Upper lobe of right lung (tissue), 1 donor: ENCODE measurements at regions not wholly inside any gene's neighbourhood (a gene's known extent, or its start where the extent isn't known, plus 50 kb on each side); places are given as distances from the start of the nearest gene placed in this dataset.
A peak's percentile ranks its signal among the peaks of the same experiment; 100 is the strongest.
"Not testable (repeated sequence)": the region's sequence is repeated elsewhere in the genome, so short reads cannot be mapped to it uniquely, and the experiment has no call there.

Source experiments
- ATAC-seq: fragments of 200-7000 bp; cut with Tn5 transposase; one replicate; pipeline ENCODE4 v1.9.1; 2020; ENCODE audit warnings: mild to moderate bottlenecking, moderate library complexity
- DNase-seq: peaks from one replicate; pipeline ENCODE4 v3.0.0-alpha.2; 2020
- H3K27ac ChIP-seq: fragments of 200-600 bp; one replicate; pipeline ENCODE4 v1.8.0; 2022
- H3K27me3 ChIP-seq: fragments of 200-600 bp; one replicate; pipeline ENCODE4 v1.8.0; 2022; ENCODE audit warnings: mild to moderate bottlenecking
- H3K36me3 ChIP-seq: fragments of 200-600 bp; one replicate; pipeline ENCODE4 v1.8.0; 2022
- H3K4me1 ChIP-seq: fragments of 200-600 bp; one replicate; pipeline ENCODE4 v1.8.0; 2022
- H3K4me3 ChIP-seq: fragments of 200-600 bp; one replicate; pipeline ENCODE4 v1.8.0; 2022; ENCODE audit warnings: mild to moderate bottlenecking
- H3K9me3 ChIP-seq: fragments of 200-600 bp; one replicate; pipeline ENCODE4 v1.8.0; 2022
- CTCF ChIP-seq: fragments of 200-600 bp; IDR thresholded peaks from one replicate; pipeline ENCODE4 v1.8.0; 2022; ENCODE audit warnings: antibody characterized with exemption
- intact Hi-C: fragments of 100-400 bp; cut with DNase I; formaldehyde crosslinking; loops from one replicate; pipeline ENCODE4 v1.11.0; 2022
- donor health status: DM: no; HTN: yes; CAD: no; lungs with severe emphysema.

GRCh38 chr7:35975851-35976454, 175.1 kb downstream of the SEPTIN7 start:
- Histone ChIP-seq H3K36me3 (no peaks in the 10 kb centered on the region), H3K27me3 (no peaks in the 10 kb centered on the region), H3K27ac (no peak overlapping the region), H3K9me3 (no peaks in the 10 kb centered on the region), H3K4me3 (no peak overlapping the region), H3K4me1 (no peaks in the 10 kb centered on the region)
- TF ChIP-seq CTCF = peak; percentile 87
- peak; percentile 94 for ATAC-seq
- DNase-seq = no peak
- intact Hi-C loops = no loop called here

DNA sequence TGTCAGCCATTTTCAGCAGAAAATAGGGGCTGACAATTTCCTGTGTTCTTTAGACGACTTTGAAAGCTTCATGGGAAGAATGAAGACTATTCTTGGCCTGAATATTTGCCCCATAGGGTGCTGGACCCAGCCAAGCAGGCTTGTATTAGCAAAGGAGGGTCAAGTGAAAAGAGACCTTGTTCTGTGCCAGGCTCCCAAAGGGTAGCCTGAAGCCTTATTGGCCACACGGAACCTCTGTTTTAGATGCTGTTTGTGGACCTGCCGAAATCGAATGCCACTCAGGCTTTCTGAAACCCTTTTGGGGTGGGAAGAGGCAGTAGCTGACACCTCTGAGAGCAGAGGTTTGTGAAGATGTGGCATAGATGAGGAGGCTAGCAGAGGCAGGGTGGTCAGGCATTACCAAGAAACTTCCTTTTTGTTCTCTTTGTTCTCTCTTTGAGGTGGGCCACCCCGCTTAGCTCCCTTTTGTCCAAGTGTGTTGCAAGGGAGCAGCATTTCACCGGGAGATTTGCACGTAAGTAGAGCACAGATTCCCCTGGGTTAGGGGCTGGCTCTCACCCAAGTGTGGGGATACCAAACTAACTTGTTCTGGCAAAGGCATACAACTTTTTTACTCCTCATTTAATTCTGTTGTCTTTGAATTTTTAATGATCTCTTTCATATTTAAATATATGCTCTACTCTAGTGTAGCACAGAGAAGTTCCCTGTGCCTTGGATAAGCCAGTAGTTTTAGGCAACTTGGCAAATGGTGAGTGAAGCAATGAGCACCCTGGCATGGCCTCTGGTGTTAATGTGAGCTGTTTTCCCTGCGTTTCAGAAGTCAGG, 174.0 kb upstream of the EEPD1 start:
- H3K4me1 ChIP-seq, H3K36me3 ChIP-seq, DNase-seq, H3K4me3 ChIP-seq, H3K9me3 ChIP-seq, H3K27ac ChIP-seq, ATAC-seq, intact Hi-C loops, H3K27me3 ChIP-seq: not testable (repeated sequence)

GRCh38 chr7:35982600-35982999, 170.5 kb upstream of the EEPD1 start:
- no peak for ATAC-seq
- Histone ChIP-seq H3K36me3 (no peaks in the 10 kb centered on the region), H3K27ac (no peak overlapping the region), H3K9me3 (no peaks in the 10 kb centered on the region), H3K27me3 (no peaks in the 10 kb centered on the region), H3K4me1 (no peaks in the 10 kb centered on the region), H3K4me3 (no peak overlapping the region)
- no peak for DNase-seq
- TF ChIP-seq CTCF = no peak
- intact Hi-C loops = no loop called here

- no peak for TF ChIP-seq CTCF
Observed at GRCh38 chr7:35983626-35984025, 169.4 kb upstream of the EEPD1 start.

DNA sequence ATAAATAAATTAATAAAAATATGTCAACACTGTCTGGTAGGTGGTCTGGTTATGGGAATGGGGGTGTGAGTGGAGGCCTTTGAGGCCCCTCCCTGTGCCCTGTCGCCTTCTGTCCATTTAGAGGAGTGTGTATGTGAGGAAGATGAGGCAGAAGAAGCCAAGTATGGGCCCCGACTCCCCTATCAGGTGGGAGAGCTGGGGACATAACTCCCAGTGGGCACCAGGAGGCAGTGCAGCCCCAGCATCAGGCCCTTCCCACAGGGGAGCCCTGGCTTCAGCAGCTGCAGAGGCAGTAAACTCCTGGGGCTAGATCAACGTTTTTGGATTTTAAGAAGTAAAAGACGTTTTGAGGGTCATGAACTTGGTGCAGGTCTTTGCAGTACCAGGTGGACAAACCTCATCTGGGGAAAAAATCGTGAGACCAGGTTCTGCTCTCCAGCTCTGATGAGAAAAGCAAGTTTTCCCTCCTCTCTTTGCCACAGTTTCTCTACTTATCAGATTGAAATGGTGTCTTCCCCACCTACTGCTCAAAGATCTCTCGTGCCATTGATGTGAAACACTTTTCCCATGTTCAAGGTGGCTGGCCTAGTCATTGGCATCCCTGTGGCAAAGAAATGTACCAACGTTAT, 167.8 kb upstream of the EEPD1 start:
- no peaks in the 10 kb centered on the region for H3K27me3 ChIP-seq
- peak; percentile 95 for TF ChIP-seq CTCF
- no peaks in the 10 kb centered on the region for H3K9me3 ChIP-seq
- H3K4me1 ChIP-seq = no peaks in the 10 kb centered on the region
- no peak overlapping the region for H3K4me3 ChIP-seq
- ATAC-seq = peak; percentile 96
- intact Hi-C loops = loop anchor here (5.0 kb wide), 1 partner anchor 312 kb away; no protein-coding TSS in a partner anchor
- H3K27ac ChIP-seq = no peak overlapping the region
- peak; percentile 89 for DNase-seq
- H3K36me3 ChIP-seq = no peaks in the 10 kb centered on the region

More at GRCh38 chr7:35983626-35984025, 169.4 kb upstream of the EEPD1 start:
- Histone ChIP-seq H3K4me3 (no peak overlapping the region), H3K27ac (no peak overlapping the region), H3K36me3 (no peaks in the 10 kb centered on the region), H3K4me1 (no peaks in the 10 kb centered on the region), H3K9me3 (no peaks in the 10 kb centered on the region), H3K27me3 (no peaks in the 10 kb centered on the region)
- ATAC-seq (no peak), DNase-seq (no peak)
- intact Hi-C loops = no loop called here

- intact Hi-C loops = loop anchor here (5.0 kb wide), 1 partner anchor 310 kb away; no protein-coding TSS in a partner anchor
- H3K27ac ChIP-seq = no peak overlapping the region
- ATAC-seq = no peak
Observed at GRCh38 chr7:35987016-35987415, 166.0 kb upstream of the EEPD1 start.

More at GRCh38 chr7:35987016-35987415, 166.0 kb upstream of the EEPD1 start:
- no peak for DNase-seq
- H3K36me3 ChIP-seq = no peaks in the 10 kb centered on the region
- H3K27me3 ChIP-seq = no peaks in the 10 kb centered on the region
- H3K4me1 ChIP-seq = no peaks in the 10 kb centered on the region
- H3K4me3 ChIP-seq = no peak overlapping the region
- H3K9me3 ChIP-seq = no peaks in the 10 kb centered on the region
- TF ChIP-seq CTCF = no peak
